Activated T-cell treated with anti-CD3 and anti-CD28 coated beads, Interleukin-2, amount 50 U/mL, for 24 hours (primary cell): ENCODE measurements at regions not wholly inside any gene's neighbourhood (a gene's known extent, or its start where the extent isn't known, plus 50 kb on each side); places are given as distances from the start of the nearest gene placed in this dataset.
"Not testable (repeated sequence)": the region's sequence is repeated elsewhere in the genome, so short reads cannot be mapped to it uniquely, and the experiment has no call there.

Experiments used
- DNase-seq: peaks from one replicate; pipeline ENCODE4 v3.0.0-alpha.2; 2020
- H3K27ac Mint-ChIP-seq: 2 replicates; pipeline ENCODE4 v1.8.0; 2020; ENCODE audit warnings: mild to moderate bottlenecking, mixed read lengths
- H3K27me3 Mint-ChIP-seq: 2 replicates; pipeline ENCODE4 v1.8.0; 2020; ENCODE audit warnings: mixed read lengths
- H3K36me3 Mint-ChIP-seq: 2 replicates; pipeline ENCODE4 v1.8.0; 2020; ENCODE audit warnings: low read depth, mixed read lengths
- H3K4me1 Mint-ChIP-seq: 2 replicates; pipeline ENCODE4 v1.8.0; 2020; ENCODE audit warnings: low read depth, mixed read lengths
- H3K4me3 Mint-ChIP-seq: 2 replicates; pipeline ENCODE4 v1.8.0; 2020; ENCODE audit warnings: mild to moderate bottlenecking, moderate library complexity, mixed read lengths
- H3K9me3 Mint-ChIP-seq: 2 replicates; pipeline ENCODE4 v1.8.0; 2020; ENCODE audit warnings: mixed read lengths

DNA sequence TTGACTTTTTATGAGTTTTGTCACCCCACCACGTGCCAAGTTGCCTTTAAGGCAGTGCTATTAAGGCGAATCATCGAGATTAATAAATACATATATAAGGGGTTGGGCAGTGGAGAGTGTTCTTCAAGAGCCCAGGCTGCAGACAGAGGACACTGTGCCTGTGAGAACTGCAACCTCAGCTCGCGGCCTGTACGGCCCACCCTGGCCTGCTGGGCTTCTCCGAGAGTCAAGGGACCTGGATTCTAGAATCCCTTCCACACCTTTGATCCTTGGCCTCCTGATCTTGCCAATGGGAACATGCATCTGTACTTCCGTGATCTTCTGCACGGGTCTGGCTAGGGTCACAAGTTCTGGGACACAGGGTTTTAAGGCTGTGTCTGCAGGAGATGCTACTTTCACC, 54.5 kb downstream of the IRX5 start:
- H3K4me1 Mint-ChIP-seq: no peaks in the 10 kb centered on the region
- no peak overlapping the region for H3K27ac Mint-ChIP-seq
- no peak overlapping the region for H3K4me3 Mint-ChIP-seq
- no peak for DNase-seq
- H3K36me3 Mint-ChIP-seq: no peaks in the 10 kb centered on the region
- no peaks in the 10 kb centered on the region for H3K9me3 Mint-ChIP-seq
- H3K27me3 Mint-ChIP-seq: peaks cover 3% of the 10 kb centered on the region

DNA sequence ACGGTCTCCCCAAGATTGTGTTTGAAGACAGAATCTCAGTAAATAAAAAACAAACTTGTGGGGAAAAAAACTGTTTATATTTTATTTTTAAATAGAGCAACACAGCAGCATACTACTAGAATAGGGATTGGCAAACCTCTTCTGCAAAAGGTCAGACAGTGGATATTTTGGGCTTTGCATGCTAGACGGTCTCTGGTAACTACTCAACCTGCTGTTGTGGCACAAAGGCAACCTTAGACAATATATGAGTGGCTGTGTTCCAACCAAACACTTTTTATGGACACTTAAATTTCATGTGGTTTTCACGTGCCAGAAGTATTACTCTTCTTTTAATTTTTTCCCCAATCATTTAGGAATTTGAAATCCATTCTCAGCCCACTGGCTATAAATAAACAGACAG, 55.0 kb downstream of the IRX5 start:
- H3K36me3 Mint-ChIP-seq: no peaks in the 10 kb centered on the region
- peaks cover 3% of the 10 kb centered on the region for H3K27me3 Mint-ChIP-seq
- DNase-seq: no peak
- no peaks in the 10 kb centered on the region for H3K4me1 Mint-ChIP-seq
- no peak overlapping the region for H3K4me3 Mint-ChIP-seq
- H3K27ac Mint-ChIP-seq: no peak overlapping the region
- H3K9me3 Mint-ChIP-seq: no peaks in the 10 kb centered on the region

- Mint-ChIP-seq H3K36me3 (no peaks in the 10 kb centered on the region), H3K27ac (no peak overlapping the region), H3K4me3 (no peak overlapping the region), H3K27me3 (peaks cover 3% of the 10 kb centered on the region), H3K9me3 (no peaks in the 10 kb centered on the region), H3K4me1 (no peaks in the 10 kb centered on the region)
- DNase-seq: no peak
These were observed 55.7 kb downstream of the IRX5 start for GRCh38 chr16:54986409-54986808.

- Mint-ChIP-seq H3K27me3 (peaks cover 3% of the 10 kb centered on the region), H3K4me3 (no peak overlapping the region), H3K4me1 (no peaks in the 10 kb centered on the region), H3K27ac (no peak overlapping the region), H3K9me3 (no peaks in the 10 kb centered on the region), H3K36me3 (no peaks in the 10 kb centered on the region)
- no peak for DNase-seq
These were observed 56.4 kb downstream of the IRX5 start for GRCh38 chr16:54987081-54987480.

GRCh38 chr16:54991525-54991924, 60.9 kb downstream of the IRX5 start:
- DNase-seq: no peak
- Mint-ChIP-seq H3K9me3 (no peaks in the 10 kb centered on the region), H3K4me3 (no peak overlapping the region), H3K36me3 (no peaks in the 10 kb centered on the region), H3K4me1 (no peaks in the 10 kb centered on the region), H3K27me3 (peaks cover 15% of the 10 kb centered on the region), H3K27ac (no peak overlapping the region)

GRCh38 chr16:54991946-54992345, 61.3 kb downstream of the IRX5 start:
- H3K27ac Mint-ChIP-seq, H3K9me3 Mint-ChIP-seq, H3K36me3 Mint-ChIP-seq, H3K4me1 Mint-ChIP-seq, H3K4me3 Mint-ChIP-seq, DNase-seq: not testable (repeated sequence)
- H3K27me3 Mint-ChIP-seq: peaks cover 18% of the 10 kb centered on the region

DNA sequence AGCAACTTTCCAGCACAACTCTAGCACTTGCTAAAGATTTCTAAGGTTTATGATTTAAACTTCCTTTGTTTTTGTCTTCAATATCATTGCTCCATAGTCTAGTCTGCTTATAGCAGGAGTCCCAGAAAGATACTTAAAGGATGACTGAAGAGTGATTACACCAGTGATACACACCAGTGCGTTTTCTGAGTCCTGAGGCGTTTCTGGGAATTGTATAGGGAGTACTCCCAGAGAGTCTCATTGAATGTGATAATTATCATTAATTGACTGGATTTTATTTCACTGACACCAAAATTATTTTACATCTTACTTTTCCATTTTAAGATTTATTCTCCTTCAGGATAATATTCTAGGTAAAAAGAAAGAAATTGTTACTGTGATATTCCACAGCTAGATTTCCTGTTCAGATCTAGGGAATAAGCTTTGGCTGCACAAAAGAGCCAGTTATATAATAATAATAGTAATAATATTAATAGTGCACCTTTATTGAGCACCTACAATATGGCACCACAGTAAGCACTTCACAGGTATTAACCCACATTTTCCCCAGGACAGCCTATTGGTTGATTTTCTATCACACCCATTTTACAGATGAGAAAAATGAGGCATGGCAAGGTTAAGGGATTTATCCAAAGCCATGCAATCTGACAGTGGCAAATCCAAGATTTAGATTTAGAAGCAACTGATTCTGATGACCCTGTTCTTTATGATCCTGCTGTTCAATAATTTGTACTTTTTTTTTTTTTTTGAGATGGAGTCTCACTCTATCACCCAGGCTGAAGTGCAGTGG, 62.6 kb downstream of the IRX5 start:
- Mint-ChIP-seq H3K27me3 (peaks cover 28% of the 10 kb centered on the region), H3K36me3 (no peaks in the 10 kb centered on the region), H3K4me1 (no peaks in the 10 kb centered on the region), H3K9me3 (no peaks in the 10 kb centered on the region), H3K4me3 (no peak overlapping the region), H3K27ac (no peak overlapping the region)
- no peak for DNase-seq

GRCh38 chr16:54996186-54996585, 65.5 kb downstream of the IRX5 start:
- H3K4me3 Mint-ChIP-seq: no peak overlapping the region
- H3K27ac Mint-ChIP-seq: no peak overlapping the region
- no peak for DNase-seq
- H3K27me3 Mint-ChIP-seq: peaks cover 38% of the 10 kb centered on the region
- no peaks in the 10 kb centered on the region for H3K4me1 Mint-ChIP-seq
- H3K9me3 Mint-ChIP-seq: no peaks in the 10 kb centered on the region
- H3K36me3 Mint-ChIP-seq: no peaks in the 10 kb centered on the region

GRCh38 chr16:54998834-54999233, 68.2 kb downstream of the IRX5 start:
- H3K27me3 Mint-ChIP-seq: peaks cover 38% of the 10 kb centered on the region
- no peak overlapping the region for H3K27ac Mint-ChIP-seq
- H3K36me3 Mint-ChIP-seq: no peaks in the 10 kb centered on the region
- H3K4me1 Mint-ChIP-seq: no peaks in the 10 kb centered on the region
- no peak overlapping the region for H3K4me3 Mint-ChIP-seq
- DNase-seq: no peak
- H3K9me3 Mint-ChIP-seq: no peaks in the 10 kb centered on the region

DNA sequence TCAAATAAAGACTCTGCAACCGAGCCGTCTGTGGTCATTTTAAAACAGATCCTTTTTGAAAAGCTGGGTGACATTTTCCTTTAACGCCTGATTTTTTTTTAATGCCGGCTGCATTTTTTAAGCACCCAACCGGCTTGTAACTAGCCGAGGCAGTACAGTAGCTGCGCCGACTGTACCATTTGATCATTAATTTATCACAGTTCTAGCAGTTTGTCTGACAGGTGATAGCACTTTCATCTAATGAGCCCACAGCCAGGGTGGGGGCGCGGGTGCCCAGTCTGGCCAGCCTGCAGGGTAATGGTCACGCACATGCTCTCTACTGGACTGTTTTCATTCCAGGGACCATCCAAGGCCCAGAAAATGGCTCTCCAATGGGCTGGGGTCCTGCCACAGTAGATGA, 68.8 kb downstream of the IRX5 start:
- no peaks in the 10 kb centered on the region for H3K9me3 Mint-ChIP-seq
- H3K27me3 Mint-ChIP-seq: peaks cover 40% of the 10 kb centered on the region
- H3K4me3 Mint-ChIP-seq: no peak overlapping the region
- H3K36me3 Mint-ChIP-seq: no peaks in the 10 kb centered on the region
- no peaks in the 10 kb centered on the region for H3K4me1 Mint-ChIP-seq
- H3K27ac Mint-ChIP-seq: no peak overlapping the region
- no peak for DNase-seq

DNA sequence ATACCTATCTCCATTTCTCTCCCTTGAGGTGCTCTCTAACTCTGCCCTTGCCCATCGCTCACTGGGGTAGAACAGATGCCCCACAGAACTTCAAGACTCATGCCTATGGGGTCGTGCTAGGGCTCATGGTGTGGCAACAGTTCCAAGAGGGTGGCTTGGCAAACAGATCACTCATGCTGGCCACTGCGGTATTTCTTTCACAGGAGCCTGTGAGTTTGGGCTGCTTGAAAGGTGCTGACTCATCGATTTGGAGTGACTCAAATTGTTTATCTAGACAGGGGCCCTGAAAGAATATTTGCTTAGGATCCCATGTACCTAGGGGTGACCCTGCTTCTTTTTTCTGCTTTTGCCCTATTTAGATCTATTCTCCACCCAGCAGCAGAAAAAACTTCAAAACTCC, 69.9 kb downstream of the IRX5 start:
- Mint-ChIP-seq H3K4me1 (no peaks in the 10 kb centered on the region), H3K9me3 (no peaks in the 10 kb centered on the region), H3K27ac (no peak overlapping the region), H3K36me3 (no peaks in the 10 kb centered on the region), H3K27me3 (peaks cover 38% of the 10 kb centered on the region), H3K4me3 (no peak overlapping the region)
- no peak for DNase-seq

GRCh38 chr16:55001931-55002330, 71.3 kb downstream of the IRX5 start:
- H3K36me3 Mint-ChIP-seq: no peaks in the 10 kb centered on the region
- H3K4me3 Mint-ChIP-seq: no peak overlapping the region
- H3K27ac Mint-ChIP-seq: no peak overlapping the region
- H3K4me1 Mint-ChIP-seq: no peaks in the 10 kb centered on the region
- peaks cover 31% of the 10 kb centered on the region for H3K27me3 Mint-ChIP-seq
- no peak for DNase-seq
- H3K9me3 Mint-ChIP-seq: no peaks in the 10 kb centered on the region

DNA sequence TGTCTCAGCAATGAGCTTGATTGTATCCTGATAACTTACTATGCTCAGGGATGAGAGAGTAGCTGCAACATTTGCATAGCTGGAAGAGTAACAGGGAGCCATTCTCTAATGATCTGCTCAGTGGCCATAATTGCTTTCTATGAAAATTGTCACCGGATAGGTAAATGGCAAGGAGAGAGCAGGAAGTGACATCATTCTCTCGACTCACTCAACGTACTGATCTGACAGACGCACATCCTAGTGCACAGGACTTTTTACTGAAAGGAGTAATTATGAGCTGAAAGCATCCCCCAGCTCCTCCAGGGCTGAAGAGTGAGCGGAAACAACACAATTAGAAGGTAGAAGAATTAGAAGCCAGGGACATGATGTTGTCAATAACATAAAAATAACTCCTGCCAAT, 71.8 kb downstream of the IRX5 start:
- no peak overlapping the region for H3K27ac Mint-ChIP-seq
- no peak overlapping the region for H3K4me3 Mint-ChIP-seq
- H3K27me3 Mint-ChIP-seq: peaks cover 26% of the 10 kb centered on the region
- no peaks in the 10 kb centered on the region for H3K9me3 Mint-ChIP-seq
- H3K36me3 Mint-ChIP-seq: no peaks in the 10 kb centered on the region
- no peak for DNase-seq
- no peaks in the 10 kb centered on the region for H3K4me1 Mint-ChIP-seq

DNA sequence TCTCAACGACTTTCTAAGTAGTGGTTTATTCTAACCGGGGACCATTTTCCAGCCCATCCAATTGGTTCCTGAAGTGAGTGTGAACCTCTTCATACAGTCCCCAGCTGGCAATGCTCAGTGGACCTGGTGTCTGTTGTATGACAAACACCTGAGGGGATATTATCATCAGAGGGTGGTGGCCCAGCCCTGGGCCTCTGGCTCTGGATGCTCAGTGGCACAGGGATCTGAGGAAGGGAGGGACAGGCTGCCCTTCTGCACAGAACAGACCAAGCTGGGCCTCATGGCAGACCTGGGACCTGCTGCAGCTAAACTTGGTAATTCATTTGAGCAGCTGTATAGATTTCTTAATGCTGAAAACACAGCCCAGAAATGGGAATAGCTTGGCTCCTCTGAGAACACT, 72.6 kb downstream of the IRX5 start:
- DNase-seq: no peak
- H3K9me3 Mint-ChIP-seq: no peaks in the 10 kb centered on the region
- H3K4me1 Mint-ChIP-seq: no peaks in the 10 kb centered on the region
- H3K27ac Mint-ChIP-seq: no peak overlapping the region
- no peak overlapping the region for H3K4me3 Mint-ChIP-seq
- H3K36me3 Mint-ChIP-seq: no peaks in the 10 kb centered on the region
- peaks cover 21% of the 10 kb centered on the region for H3K27me3 Mint-ChIP-seq

DNA sequence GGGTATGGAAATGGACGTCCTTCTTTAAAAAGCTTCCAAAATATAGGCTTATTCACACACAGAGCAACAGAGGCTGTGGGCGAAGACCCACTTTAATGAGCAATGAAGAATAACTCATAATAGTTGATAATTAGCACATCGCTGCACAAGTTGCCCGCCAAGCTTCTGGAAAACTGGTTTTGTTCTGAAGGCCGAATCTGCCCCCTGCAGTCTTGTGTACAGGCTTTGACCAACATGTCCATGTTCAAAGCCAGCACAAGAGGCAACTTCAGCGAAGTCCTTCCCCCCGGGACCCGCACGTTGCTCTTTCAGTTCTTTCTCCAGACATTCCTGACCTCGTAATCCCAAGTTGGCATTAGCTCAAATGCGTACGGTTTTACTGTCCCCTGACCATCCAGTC, 73.3 kb downstream of the IRX5 start:
- Mint-ChIP-seq H3K4me1 (no peaks in the 10 kb centered on the region), H3K36me3 (no peaks in the 10 kb centered on the region), H3K4me3 (no peak overlapping the region), H3K9me3 (no peaks in the 10 kb centered on the region), H3K27ac (no peak overlapping the region), H3K27me3 (peaks cover 19% of the 10 kb centered on the region)
- no peak for DNase-seq

DNA sequence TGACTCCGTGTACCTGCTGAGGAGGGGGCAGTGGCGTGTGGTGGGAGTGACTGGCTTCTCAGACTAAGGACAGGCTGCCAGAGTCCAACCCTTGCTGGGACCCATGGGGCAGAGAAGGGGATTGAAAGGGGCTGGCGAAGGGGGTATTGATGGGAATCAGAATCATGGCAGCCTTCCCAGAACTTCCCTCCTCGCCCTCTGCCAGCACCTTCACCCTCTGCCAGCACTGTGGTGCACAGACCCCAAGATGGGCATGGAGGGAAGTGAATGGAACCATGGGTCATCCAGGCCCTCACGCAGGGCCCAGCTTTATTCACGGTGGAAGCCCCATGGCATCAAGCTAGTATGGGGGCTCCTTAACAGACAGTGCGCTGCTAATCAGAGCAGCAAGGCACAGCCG, 76.8 kb downstream of the IRX5 start:
- DNase-seq: no peak
- no peaks in the 10 kb centered on the region for H3K4me1 Mint-ChIP-seq
- no peak overlapping the region for H3K27ac Mint-ChIP-seq
- no peak overlapping the region for H3K4me3 Mint-ChIP-seq
- no peaks in the 10 kb centered on the region for H3K9me3 Mint-ChIP-seq
- H3K27me3 Mint-ChIP-seq: peaks cover 8% of the 10 kb centered on the region
- no peaks in the 10 kb centered on the region for H3K36me3 Mint-ChIP-seq
